ENCODE measurements at regions not wholly inside any gene's neighbourhood (a gene's known extent, or its start where the extent isn't known, plus 50 kb on each side); places are given as distances from the start of the nearest gene placed in this dataset.

DNA sequence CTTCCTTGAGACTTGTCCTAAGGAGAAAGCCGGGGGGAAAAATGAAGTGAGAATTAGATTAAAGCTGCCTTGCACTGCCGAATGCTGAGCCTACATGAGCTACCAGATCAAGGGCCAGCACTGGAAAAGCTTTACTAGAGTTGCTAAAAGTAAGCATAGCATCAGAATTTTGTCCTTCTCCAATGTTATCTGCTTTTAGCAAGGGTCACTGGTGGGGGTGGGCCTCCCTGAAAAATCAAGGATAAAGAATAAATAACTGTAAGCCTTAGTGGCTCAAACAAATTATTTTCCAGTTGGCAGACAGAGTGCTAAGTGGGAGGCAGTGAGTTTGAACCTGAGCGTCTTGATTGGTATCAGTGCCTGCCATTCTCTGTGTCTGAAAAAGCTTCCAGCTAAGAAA is 310.5 kb upstream of the PITX2 start:
- ChIA-PET CTCF (no interaction called here), POLR2A (no interaction called here)
- Histone ChIP-seq H3K9ac (ENCODE audit: low read length) (no peak overlapping the region), H3K27ac (ENCODE audit: low read length in 2 of 2) (no peak overlapping the region), H4K20me1 (ENCODE audit: control insufficient read depth, insufficient read depth, low read length, poor library complexity, severe bottlenecking) (no peaks in the 10 kb centered on the region), H3K27me3 (replicated peaks in 1 of 4; ENCODE audit: control extremely low read depth in 1 of 4, control insufficient read depth in 3 of 4, insufficient read depth in 4 of 4, low read length in 3 of 4) (no peaks in the 10 kb centered on the region), H3K79me2 (ENCODE audit: control insufficient read depth, insufficient read depth, low read length) (no peaks in the 10 kb centered on the region), H3K4me3 (ENCODE audit: control extremely low read depth in 1 of 5, extremely low read depth in 1 of 5, insufficient read depth in 1 of 5, low read depth in 2 of 5, low read length in 4 of 5) (no peak overlapping the region), H3K4me2 (replicated peaks; ENCODE audit: low read depth, low read length, poor library complexity, severe bottlenecking) (no peak overlapping the region), H3K4me1 (ENCODE audit: control insufficient read depth in 2 of 2, insufficient read depth in 2 of 2, low read length in 2 of 2) (no peaks in the 10 kb centered on the region), H2AFZ (ENCODE audit: insufficient read depth, low read depth, low read length, poor library complexity, severe bottlenecking) (no peak overlapping the region), H3K36me3 (replicated peaks in 1 of 2; ENCODE audit: control extremely low read depth in 1 of 2, control insufficient read depth in 1 of 2, extremely low read depth in 1 of 2, insufficient read depth in 2 of 2, low read length in 1 of 2) (no peaks in the 10 kb centered on the region), H3K9me3 (ENCODE audit: control extremely low read depth in 1 of 3, control insufficient read depth in 2 of 3, insufficient read depth in 1 of 3, low read length in 2 of 3) (no peaks in the 10 kb centered on the region)
- intact Hi-C loops (cut with micrococcal nuclease) = no loop called here
- no peaks in the 10 kb centered on the region for H3K27me3 Mint-ChIP-seq
- ATAC-seq (ENCODE audit: low read depth) (no peak), DNase-seq (no peak)
- H3K9me3 Mint-ChIP-seq (ENCODE audit: insufficient read depth) = no peaks in the 10 kb centered on the region
- no peak for TF ChIP-seq CTCF (IDR thresholded peaks at IDR 0.05)
- TF ChIP-seq EZH2 (IDR thresholded peaks at IDR 0.05; ENCODE audit: borderline replicate concordance, insufficient read depth, low read depth, low read length, poor library complexity, severe bottlenecking) = no peak
- H3K4me3 Mint-ChIP-seq = no peak overlapping the region
- H3K27ac Mint-ChIP-seq = no peak overlapping the region
- H3K4me1 Mint-ChIP-seq = no peaks in the 10 kb centered on the region
- WGBS (ENCODE audit: insufficient coverage) = 90% methylated on average over 2 of the region's 3 CpGs

- Histone ChIP-seq H2AFZ (ENCODE audit: insufficient read depth, low read depth, low read length, poor library complexity, severe bottlenecking) (no peak overlapping the region), H3K27me3 (replicated peaks in 1 of 4; ENCODE audit: control extremely low read depth in 1 of 4, control insufficient read depth in 3 of 4, insufficient read depth in 4 of 4, low read length in 3 of 4) (no peaks in the 10 kb centered on the region), H4K20me1 (ENCODE audit: control insufficient read depth, insufficient read depth, low read length, poor library complexity, severe bottlenecking) (no peaks in the 10 kb centered on the region), H3K36me3 (replicated peaks in 1 of 2; ENCODE audit: control extremely low read depth in 1 of 2, control insufficient read depth in 1 of 2, extremely low read depth in 1 of 2, insufficient read depth in 2 of 2, low read length in 1 of 2) (no peaks in the 10 kb centered on the region), H3K4me2 (replicated peaks; ENCODE audit: low read depth, low read length, poor library complexity, severe bottlenecking) (no peak overlapping the region), H3K9ac (ENCODE audit: low read length) (no peak overlapping the region), H3K4me3 (ENCODE audit: control extremely low read depth in 1 of 5, extremely low read depth in 1 of 5, insufficient read depth in 1 of 5, low read depth in 2 of 5, low read length in 4 of 5) (no peak overlapping the region), H3K79me2 (ENCODE audit: control insufficient read depth, insufficient read depth, low read length) (no peaks in the 10 kb centered on the region), H3K4me1 (ENCODE audit: control insufficient read depth in 2 of 2, insufficient read depth in 2 of 2, low read length in 2 of 2) (no peaks in the 10 kb centered on the region), H3K9me3 (ENCODE audit: control extremely low read depth in 1 of 3, control insufficient read depth in 2 of 3, insufficient read depth in 1 of 3, low read length in 2 of 3) (peaks cover 0 to 1% (median 0%) of the 10 kb centered on the region in 3 donors), H3K27ac (ENCODE audit: low read length in 2 of 2) (no peak overlapping the region)
- Mint-ChIP-seq H3K9me3 (ENCODE audit: insufficient read depth) (no peaks in the 10 kb centered on the region), H3K27me3 (no peaks in the 10 kb centered on the region), H3K27ac (no peak overlapping the region), H3K4me1 (no peaks in the 10 kb centered on the region), H3K4me3 (no peak overlapping the region)
- intact Hi-C loops (cut with micrococcal nuclease) = no loop called here
- no peak for TF ChIP-seq CTCF (IDR thresholded peaks at IDR 0.05)
- no peak for TF ChIP-seq EZH2 (IDR thresholded peaks at IDR 0.05; ENCODE audit: borderline replicate concordance, insufficient read depth, low read depth, low read length, poor library complexity, severe bottlenecking)
- ChIA-PET POLR2A (no interaction called here), CTCF (no interaction called here)
- DNase-seq (no peak), ATAC-seq (ENCODE audit: low read depth) (no peak)
- WGBS (ENCODE audit: insufficient coverage) = no CpG with 5 or more reads among the region's 3 CpGs
These were observed 321.6 kb upstream of the PITX2 start for GRCh38 chr4:110944501-110944900.

All from B cell (primary cell).